Activated T-cell treated with anti-CD3 and anti-CD28 coated beads, Interleukin-2, amount 50 U/mL, for 24 hours (primary cell): ENCODE measurements at regions not wholly inside any gene's neighbourhood (a gene's known extent, or its start where the extent isn't known, plus 50 kb on each side); places are given as distances from the start of the nearest gene placed in this dataset.
"Not testable (repeated sequence)": the region's sequence is repeated elsewhere in the genome, so short reads cannot be mapped to it uniquely, and the experiment has no call there.

Experiments used
- DNase-seq: peaks from one replicate; pipeline ENCODE4 v3.0.0-alpha.2; 2020
- H3K27ac Mint-ChIP-seq: 2 replicates; pipeline ENCODE4 v1.8.0; 2020; ENCODE audit warnings: mild to moderate bottlenecking, mixed read lengths
- H3K27me3 Mint-ChIP-seq: 2 replicates; pipeline ENCODE4 v1.8.0; 2020; ENCODE audit warnings: mixed read lengths
- H3K36me3 Mint-ChIP-seq: 2 replicates; pipeline ENCODE4 v1.8.0; 2020; ENCODE audit warnings: low read depth, mixed read lengths
- H3K4me1 Mint-ChIP-seq: 2 replicates; pipeline ENCODE4 v1.8.0; 2020; ENCODE audit warnings: low read depth, mixed read lengths
- H3K4me3 Mint-ChIP-seq: 2 replicates; pipeline ENCODE4 v1.8.0; 2020; ENCODE audit warnings: mild to moderate bottlenecking, moderate library complexity, mixed read lengths
- H3K9me3 Mint-ChIP-seq: 2 replicates; pipeline ENCODE4 v1.8.0; 2020; ENCODE audit warnings: mixed read lengths

DNA sequence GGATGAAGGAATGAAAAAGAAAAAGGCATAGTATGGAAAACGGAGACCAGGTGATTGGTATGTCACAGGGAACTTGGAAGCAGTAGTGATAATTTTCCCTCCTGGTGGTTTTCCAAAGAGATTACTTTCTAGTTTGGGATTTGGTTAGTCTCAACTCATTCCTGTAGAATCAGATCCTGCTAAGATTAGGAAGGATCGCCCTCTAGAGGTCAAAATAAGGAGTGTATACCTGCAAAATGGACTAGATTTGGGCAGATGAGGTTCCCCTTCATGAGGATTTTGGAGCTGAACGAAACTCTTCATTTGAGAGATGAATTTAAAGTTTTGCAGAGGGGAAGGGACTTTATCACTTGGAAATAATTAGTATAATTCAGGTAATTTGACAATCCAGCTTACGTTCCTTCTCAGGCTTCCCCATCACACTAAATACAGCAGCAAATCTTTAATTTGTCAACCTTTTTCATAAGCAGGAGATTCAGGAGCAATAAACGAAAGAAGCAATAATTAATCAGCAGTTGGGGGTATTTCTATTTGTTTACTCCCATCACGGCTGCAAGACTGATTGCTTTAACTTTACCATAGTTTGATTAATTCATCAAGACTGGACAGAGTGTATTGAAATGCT lies 65.2 kb downstream of the CCDC195 start:
- Mint-ChIP-seq H3K4me3 (no peak overlapping the region), H3K36me3 (no peaks in the 10 kb centered on the region), H3K27me3 (no peaks in the 10 kb centered on the region), H3K9me3 (no peaks in the 10 kb centered on the region), H3K4me1 (peaks cover 8% of the 10 kb centered on the region), H3K27ac (no peak overlapping the region)
- no peak for DNase-seq

DNA sequence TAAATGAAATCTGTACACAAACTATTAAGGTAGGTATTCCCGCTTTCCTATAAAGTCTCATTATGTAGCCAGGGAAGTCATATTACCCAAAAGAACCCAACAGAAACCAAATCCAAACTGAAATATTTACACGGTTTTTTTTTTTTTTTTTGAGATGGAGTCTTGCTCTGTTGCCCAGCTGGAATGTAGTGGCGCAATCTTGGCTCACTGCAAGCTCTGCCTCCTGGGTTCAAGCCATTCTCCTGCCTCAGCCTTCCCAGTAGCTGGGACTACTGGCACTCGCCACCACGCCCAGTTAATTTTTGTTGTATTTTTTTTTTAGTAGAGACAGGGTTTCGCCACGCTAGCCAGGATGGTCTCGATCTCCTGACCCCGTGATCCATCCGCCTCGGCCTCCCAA lies 62.5 kb upstream of the CUL3 start:
- not testable (repeated sequence) for H3K9me3 Mint-ChIP-seq, H3K4me3 Mint-ChIP-seq, DNase-seq, H3K4me1 Mint-ChIP-seq, H3K36me3 Mint-ChIP-seq, H3K27me3 Mint-ChIP-seq, H3K27ac Mint-ChIP-seq

DNA sequence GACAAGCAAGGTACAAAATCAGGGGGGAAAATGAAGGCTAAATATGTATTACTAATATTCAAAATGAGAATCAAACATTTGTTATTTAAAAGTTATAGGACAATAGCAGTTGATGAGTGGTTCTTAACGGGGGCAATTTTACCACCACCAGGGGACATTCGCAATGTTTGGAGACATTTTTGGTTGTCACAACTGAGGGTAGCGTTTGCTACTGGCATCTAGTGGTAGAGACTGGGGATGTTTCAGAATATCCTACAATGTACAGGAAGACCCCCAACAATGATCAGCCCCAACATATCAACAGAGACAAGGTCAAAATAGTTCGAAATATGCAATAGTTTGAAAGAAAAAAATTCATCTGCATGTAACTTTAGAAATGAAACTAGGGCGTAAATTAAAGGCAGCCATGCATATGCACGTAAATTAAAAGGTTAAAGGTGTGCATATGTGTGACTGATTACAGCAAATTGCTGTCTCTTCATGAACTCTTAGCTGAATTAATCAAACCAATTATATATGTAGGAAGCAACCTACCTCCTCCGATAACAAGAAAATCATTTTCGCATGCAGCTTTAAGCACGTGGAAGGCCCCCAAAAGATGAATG lies 61.2 kb upstream of the CUL3 start:
- H3K9me3 Mint-ChIP-seq = no peaks in the 10 kb centered on the region
- no peak overlapping the region for H3K4me3 Mint-ChIP-seq
- DNase-seq = no peak
- no peaks in the 10 kb centered on the region for H3K27me3 Mint-ChIP-seq
- no peak overlapping the region for H3K27ac Mint-ChIP-seq
- no peaks in the 10 kb centered on the region for H3K36me3 Mint-ChIP-seq
- peaks cover 8% of the 10 kb centered on the region for H3K4me1 Mint-ChIP-seq

DNA sequence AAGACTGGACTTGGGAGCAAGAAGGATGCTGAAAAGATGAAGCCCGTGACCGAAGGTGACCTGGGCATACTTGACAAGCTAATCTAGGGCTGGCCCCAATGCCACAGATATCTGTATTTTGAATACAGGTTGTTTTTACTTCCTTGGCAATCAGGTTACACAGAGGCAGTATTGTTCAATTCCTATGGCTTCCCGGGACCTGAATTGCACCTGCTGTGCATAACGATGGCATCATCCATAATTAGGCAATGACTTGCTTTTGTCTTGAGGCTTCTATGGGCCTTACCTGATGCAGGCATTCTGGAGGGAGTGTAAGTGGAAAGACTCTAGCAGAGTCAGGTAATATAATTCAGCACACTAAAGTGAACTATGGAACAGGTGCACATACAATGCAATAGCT lies 60.6 kb upstream of the CUL3 start:
- H3K9me3 Mint-ChIP-seq = no peaks in the 10 kb centered on the region
- H3K27ac Mint-ChIP-seq = no peak overlapping the region
- H3K4me1 Mint-ChIP-seq = peaks cover 7% of the 10 kb centered on the region
- H3K36me3 Mint-ChIP-seq = no peaks in the 10 kb centered on the region
- no peak for DNase-seq
- no peaks in the 10 kb centered on the region for H3K27me3 Mint-ChIP-seq
- H3K4me3 Mint-ChIP-seq = no peak overlapping the region

DNA sequence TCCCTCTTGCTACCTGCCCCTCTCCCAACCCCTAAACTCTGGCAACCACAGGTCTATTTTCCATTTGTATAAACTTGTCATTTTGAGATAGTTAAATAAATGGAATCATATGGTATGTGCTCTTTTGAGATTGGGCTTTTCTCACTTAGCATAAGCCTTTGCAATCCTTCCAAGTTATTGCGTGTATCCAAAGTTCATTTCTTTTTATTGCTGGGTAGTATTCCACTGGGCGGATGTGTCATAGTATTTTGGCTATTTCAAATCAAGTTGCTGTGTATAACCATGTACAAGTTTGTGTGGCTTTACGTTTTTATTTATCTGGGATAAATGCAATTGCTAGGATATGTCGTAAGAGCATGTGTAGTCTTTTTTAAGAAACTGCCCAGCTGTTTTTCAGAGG lies 55.5 kb upstream of the CUL3 start:
- no peaks in the 10 kb centered on the region for H3K9me3 Mint-ChIP-seq
- H3K27me3 Mint-ChIP-seq = no peaks in the 10 kb centered on the region
- no peak for DNase-seq
- H3K4me3 Mint-ChIP-seq = no peak overlapping the region
- H3K27ac Mint-ChIP-seq = no peak overlapping the region
- no peaks in the 10 kb centered on the region for H3K36me3 Mint-ChIP-seq
- peaks cover 13% of the 10 kb centered on the region for H3K4me1 Mint-ChIP-seq

DNA sequence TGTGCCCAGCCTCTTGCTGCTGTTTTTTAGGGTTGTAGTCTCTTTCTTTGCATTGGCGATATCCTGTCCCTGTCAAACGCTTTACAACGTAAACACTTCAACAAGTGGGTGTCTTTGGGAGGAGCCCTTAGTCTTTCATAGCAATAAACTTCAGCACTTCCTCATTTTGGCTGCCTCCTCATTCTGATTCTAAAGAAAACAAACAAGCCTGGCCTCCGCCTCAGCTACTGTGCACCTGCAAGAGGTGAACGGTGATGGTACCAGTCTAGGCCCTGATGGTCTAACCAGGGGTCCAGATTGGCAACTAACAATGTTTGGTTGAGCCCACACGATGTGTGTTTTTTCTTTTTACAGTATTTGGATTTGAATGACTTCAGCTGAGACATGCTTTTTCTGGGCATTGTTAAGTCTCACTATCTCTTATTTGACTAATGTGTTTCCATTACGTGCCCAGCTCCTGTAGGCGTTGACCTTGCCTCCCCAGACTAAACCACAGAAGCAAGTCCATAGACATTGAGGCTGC lies 53.2 kb upstream of the CUL3 start:
- peak overlapping the region; percentile 93 for H3K27ac Mint-ChIP-seq
- no peaks in the 10 kb centered on the region for H3K9me3 Mint-ChIP-seq
- no peaks in the 10 kb centered on the region for H3K36me3 Mint-ChIP-seq
- H3K4me1 Mint-ChIP-seq = peaks cover 13% of the 10 kb centered on the region
- no peaks in the 10 kb centered on the region for H3K27me3 Mint-ChIP-seq
- H3K4me3 Mint-ChIP-seq = peak overlapping the region; percentile 54
- DNase-seq = peak; percentile 52
